ENCODE measurements at regions not wholly inside any gene's neighbourhood (a gene's known extent, or its start where the extent isn't known, plus 50 kb on each side); places are given as distances from the start of the nearest gene placed in this dataset.

DNA sequence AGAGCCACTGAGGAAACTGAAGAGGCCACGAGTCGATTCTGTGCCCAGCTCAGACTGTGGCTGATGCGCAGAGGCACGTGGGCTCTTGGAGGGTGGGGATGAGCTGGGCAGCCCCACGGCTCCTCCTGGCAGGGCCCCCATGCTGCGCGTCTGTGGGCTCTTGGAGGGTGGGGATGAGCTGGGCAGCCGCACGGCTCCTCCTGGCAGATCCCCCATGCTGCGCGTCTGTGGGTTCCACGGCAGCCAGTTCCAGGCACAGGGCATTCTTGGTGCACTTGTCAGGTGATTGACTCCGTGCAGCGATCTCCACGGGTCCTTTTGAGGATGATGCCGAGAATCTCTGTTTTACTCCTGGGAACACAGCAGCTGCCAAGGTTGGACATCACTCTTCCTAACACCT lies 138.1 kb upstream of the ZNF236 start:
- DNase-seq (ENCODE audit: low read depth): no peak

GRCh38 chr18:76679945-76680344 lies 142.4 kb upstream of the ZNF236 start:
- no peak for DNase-seq (ENCODE audit: low read depth)

DNA sequence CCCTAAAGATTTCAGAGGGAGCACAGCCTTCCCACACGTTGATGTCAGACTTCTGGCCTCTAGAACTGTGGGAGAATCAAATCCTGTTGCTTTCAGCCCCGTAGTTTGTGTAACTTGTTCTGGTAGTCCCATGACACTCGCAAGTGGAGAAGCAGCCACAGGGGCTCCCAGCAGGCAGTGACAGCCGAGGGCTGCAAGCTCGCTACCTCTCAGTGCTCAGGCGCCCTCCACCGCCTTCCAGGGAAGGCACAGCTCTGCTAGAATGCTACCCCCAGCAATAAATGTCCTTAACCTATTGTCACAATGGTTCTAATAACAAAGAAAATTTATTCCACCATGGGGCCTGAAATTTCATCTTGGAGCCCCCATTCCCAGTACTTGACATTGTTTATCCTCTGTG lies 143.1 kb upstream of the ZNF236 start:
- DNase-seq (ENCODE audit: low read depth): no peak

DNA sequence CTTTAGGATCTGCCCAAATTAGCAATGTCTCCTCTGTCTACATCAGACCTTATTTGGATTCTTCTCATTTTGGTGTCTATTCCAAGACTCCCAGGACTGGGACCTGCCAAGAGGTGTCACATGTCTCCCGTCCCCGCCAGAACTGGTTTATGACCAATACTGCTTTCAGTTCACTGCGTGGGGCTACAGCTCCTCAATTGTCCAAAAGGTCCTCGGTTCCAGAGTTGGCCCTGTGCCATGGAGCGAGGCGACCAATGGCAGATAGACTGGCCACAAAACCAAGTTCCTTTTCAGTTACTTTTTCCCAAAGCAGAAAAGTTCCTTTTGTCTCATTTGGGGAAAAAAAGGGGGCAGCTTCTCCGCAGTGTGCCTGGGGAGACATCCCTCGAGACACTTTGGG lies 144.1 kb upstream of the ZNF236 start:
- DNase-seq (ENCODE audit: low read depth): no peak

DNA sequence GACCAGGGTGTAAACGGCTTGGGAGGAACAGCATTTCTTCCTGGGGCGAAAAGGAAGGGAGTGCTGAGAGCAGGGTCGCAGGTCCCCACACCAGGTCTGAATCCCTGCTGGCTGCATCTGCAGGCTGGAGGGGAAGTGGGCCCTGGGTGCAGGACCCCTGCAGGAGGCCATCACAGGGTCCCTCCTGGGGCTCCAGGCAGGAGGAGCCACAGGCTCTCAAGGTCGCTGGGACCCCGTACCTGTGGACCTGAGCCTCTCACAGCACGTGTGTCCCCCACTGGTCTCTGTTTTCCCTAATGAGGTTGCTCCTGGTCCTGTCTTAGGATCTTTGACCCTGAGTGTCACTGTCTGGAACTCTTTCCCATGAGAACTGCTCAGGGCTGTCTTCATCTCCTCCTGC lies 147.8 kb upstream of the ZNF236 start:
- no peak for DNase-seq (ENCODE audit: low read depth)

DNA sequence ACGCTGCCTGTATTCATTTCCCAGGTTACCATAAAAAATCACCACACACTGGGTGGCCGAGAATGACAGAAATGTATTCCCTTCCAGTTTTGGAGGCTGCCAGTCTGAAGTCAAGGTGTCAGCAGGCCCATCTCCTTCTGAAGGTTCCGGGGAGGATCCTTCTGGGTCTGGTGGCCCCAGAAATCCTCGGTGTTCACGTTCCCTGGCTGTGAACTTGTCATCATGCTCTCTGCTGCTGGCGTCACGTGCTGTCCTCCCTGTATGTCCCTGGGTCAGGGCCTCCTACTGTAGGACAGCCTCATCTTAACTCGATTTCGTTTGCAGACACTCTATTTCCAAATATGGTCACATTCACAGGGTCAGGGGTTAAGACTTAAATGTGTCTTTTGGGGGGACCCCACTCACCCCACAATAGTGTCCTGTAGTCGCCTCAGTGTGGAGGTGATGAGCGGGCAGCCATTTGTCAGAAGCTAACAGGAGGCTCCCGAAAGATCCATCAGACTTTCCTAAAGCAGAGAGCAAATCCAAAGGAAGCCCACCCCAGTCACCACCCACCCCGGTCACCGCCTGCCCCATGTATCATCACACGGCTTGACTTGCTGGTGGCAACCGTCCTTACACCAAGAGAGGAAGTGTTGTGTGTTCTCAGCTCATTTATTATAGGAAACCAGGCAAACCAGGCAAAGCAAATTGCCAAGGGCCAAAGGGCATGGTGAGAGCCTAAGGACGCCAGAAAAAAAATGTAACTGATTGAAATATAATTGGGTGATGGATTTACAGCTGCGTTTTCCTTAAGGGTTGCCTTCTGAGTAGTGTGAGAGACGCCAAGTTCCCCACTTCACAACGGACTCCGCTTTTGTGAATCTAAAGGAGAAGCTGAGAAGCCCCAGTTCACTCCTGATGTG lies 148.8 kb upstream of the ZNF236 start:
- no peak for DNase-seq (ENCODE audit: low read depth)

DNA sequence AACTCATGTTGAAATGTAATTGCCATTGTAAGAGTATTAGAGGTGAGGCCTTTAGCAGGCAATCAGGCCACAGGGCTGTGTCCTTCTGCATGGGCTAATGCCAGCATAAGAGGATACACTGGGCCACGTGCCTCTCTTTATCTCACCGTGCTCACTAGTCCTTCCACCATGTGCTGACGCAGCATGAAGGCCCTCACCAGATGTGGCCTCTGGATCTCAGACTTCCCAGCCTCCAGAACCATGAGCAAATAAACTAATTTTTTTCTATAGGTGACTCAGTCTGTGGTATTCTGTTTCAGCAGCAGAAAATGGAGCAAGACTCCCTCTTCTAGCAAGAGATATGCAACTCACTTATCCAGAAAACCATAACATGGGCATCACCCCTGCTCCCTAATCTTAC lies 149.7 kb upstream of the ZNF236 start:
- DNase-seq (ENCODE audit: low read depth): no peak

- no peak for DNase-seq (ENCODE audit: low read depth)
Measured at GRCh38 chr18:76670564-76671288, 151.6 kb upstream of the ZNF236 start.

DNA sequence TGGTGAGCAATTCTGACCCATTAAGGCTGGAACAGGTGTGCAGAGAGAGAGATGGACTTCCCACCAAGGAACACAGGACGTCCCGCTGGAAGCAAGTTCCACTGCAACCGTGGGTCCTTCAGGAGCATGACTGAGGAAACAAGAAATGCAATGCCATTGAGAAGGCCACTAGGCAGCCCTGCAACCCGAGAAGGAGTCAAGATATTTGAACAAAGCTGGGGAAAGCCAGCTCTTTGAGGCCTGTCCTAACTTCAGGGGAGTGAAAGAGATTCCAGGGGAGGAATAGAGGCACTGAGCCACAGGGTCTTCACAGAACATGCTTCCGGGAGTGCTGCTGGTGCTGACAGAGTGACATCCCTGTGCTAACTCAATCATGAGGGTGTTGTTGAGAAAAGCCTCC lies 153.8 kb upstream of the ZNF236 start:
- no peak for DNase-seq (ENCODE audit: low read depth)

DNA sequence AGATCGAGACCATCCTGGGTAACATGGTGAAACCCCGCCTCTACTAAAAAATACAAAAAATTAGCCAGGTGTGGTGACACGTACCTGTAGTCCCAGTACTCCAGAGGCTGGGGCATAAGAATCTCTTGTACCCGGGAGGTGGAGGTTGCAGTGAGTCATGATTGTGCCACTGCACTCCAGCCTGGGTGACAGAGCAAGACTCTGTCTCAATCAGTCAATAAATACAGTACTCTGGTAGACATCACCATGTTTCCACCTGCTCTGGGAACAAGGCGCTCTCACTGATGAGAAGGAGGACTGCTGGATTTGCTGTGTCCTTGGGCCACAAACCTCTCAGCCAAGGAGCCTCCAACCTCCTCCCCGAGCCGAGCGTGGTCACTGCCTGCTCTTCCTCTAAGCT lies 154.2 kb upstream of the ZNF236 start:
- DNase-seq (ENCODE audit: low read depth): no peak

DNA sequence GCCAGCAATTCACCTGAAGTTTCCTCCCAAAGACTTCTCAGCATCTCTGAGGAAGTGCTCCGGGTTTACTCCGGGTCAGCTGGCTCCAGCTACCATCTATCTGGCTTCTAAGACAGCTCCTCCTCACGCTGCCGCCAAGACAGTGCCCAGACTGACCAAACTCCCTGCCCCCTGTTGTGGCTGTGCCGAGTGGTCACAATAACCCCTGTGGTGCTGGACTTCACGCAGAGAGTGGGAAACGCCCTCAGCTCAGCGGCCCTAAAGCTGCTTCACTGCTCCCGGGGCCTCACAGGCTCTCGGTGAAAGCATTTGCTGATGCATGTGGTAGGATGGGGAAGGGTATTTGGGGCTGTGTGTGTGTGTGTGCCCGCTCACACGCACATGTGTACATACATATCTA lies 154.8 kb upstream of the ZNF236 start:
- DNase-seq (ENCODE audit: low read depth): no peak

DNA sequence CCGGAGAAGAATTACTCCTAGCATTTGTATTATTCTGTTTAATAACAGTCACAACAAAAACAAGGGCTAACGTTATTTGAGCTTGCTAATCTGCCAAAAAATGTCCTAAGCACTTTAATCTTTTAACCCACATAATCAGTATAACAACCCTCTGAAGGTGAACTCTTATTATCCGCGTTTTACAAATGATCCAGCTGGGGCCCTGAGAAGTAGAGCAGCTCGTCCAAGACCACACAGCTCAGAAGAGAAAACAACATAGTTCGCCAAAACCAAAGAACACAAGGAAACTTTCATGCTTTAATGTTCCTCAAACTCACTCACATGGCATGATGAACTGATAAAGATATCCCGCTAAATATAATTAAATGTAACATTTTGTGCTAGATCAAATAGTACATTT lies 159.7 kb upstream of the ZNF236 start:
- DNase-seq (ENCODE audit: low read depth): no peak

DNA sequence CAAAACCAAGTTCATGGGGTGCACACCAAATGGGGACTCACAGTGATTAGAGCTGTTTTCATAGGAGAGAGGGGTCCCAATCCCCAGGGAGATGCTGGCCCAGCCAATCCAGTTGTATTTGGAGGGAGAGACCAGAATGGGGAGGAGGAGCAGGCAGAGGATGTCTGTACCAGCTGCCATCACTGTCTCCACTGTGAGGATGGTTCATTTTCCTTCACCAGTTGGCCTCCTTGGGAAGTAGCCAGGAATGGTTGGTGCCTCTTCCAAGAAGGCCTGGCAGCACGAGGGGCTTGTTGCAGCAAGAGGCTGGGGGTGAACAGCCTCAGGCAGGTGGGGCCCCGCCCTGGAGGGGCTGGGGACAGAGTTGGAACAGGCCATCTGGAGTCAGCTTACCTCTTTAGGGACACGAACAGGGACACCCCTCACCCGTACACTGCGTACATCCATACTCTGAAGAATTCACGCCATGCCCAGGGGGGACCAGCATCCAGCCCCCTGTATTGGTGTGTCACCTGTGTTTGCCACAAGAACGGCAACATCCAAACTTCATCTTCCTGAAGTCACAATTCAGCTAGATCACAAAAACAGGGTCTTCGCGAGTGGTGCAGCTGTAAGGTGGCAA lies 161.7 kb upstream of the ZNF236 start:
- DNase-seq (ENCODE audit: low read depth): no peak

- DNase-seq (ENCODE audit: low read depth): no peak
Measured at GRCh38 chr18:76658627-76659026, 163.6 kb upstream of the ZNF516 start.

DNA sequence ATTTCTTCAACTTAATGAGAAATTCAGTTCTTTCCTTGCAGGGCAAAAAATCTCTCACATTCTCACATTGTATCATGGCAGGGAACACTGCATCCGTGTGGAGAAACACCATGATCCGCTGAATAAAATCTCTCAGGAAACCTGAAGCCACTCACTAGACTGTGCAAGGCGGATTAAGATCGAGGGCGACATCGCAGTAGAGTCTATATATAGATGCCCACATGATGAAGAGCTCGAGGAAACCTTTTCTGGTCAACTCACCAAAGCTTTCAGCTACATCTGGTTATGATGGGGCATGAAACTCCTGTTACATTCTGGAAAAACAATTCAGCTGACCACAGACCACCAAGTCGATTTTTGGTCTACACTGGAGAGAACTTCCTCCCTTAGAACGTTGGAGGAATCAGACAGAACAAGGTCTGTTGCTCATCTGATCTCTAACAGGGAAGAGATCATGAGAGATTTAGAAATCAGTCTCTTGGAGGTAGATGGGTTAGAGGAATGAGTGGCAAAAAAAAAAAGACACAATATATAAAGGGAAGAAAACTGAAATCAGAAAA lies 162.9 kb upstream of the ZNF516 start:
- no peak for DNase-seq (ENCODE audit: low read depth)

DNA sequence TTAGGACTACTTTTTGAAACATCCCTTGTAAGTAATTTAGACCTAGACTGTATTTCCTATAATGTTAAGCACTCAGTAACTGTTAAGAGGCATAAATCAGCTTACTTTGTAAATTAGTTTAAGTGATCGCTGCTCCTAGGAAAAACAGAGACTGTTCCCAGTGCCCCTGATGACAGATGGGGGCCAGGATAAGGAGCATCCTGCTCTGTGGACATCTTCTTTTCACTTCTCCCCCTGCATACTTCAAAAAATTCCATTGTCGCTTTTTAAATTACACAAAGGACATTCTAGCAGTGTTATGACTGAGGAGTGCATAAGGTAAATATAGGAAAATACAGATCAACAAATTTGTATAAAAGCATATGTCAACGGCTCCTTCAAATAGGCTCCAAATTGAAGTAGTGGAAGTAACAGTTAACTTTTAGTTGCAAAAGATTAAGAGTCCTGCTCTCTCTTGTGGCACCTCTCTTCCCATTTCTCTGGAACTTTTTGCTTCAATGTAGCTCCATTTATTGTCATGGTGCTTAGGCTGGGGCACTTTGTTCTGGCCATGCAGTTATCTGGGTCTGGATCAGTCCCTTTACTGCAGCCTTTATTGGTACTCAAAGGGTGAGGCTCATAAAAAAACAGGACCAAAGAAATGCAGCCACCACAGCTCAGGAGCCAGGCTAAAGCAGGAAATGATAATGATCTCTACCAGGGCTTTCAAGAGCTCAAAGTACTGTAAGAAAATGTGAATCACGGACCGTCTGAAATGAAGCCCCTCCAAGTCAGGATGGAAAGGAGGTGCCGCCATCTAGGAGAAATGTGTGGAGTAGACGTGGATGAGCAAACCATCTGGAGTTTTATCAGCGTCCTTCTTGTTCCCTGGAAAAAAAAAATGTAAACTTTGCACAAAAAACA lies 162.1 kb upstream of the ZNF516 start:
- no peak for DNase-seq (ENCODE audit: low read depth)

DNA sequence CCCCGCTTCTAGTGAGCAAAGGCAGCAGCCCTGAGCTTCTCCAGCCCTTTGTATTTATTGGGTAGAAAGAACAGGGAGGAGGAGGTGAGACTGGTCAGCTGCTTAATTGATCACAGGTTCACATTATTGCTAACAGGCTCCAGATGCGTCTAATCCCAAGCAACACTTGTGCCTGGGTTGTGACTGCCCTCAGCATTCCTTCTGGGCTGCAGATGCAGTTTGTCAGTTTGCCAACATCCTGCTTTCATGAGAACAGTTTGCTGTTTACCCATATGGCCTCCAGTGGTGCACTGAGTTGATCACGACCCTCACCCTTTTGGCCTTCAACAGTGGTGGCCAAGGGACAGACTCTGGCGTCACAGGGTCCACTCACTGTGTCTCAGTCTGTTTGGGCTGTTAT lies 159.5 kb upstream of the ZNF516 start:
- no peak for DNase-seq (ENCODE audit: low read depth)

GRCh38 chr18:76647322-76647721 lies 152.3 kb upstream of the ZNF516 start:
- DNase-seq (ENCODE audit: low read depth): no peak

DNA sequence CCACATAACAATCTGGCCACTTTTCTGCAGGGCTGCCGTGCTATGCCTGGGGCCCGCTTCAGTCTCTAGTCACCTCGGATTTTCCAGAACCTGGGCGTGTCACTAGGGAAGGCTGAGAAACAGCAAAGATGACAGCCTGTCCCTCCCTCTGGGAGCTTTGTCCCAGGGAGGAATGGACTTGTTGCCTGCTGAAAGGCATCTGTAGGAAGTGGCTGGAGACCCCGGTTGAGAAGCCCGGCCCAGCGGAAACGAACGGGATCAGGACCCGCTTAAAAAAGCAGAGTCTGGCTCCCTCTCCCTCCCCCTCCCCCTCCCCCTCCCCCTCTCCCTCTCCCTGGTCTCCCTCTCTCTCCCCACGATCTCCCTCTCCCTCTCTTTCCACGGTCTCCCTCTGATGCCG lies 149.5 kb upstream of the ZNF516 start:
- no peak for DNase-seq (ENCODE audit: low read depth)

GRCh38 chr18:76643996-76644395 lies 149.0 kb upstream of the ZNF516 start:
- no peak for DNase-seq (ENCODE audit: low read depth)

- DNase-seq (ENCODE audit: low read depth): no peak
Measured at GRCh38 chr18:76643199-76643598, 148.2 kb upstream of the ZNF516 start.

DNA sequence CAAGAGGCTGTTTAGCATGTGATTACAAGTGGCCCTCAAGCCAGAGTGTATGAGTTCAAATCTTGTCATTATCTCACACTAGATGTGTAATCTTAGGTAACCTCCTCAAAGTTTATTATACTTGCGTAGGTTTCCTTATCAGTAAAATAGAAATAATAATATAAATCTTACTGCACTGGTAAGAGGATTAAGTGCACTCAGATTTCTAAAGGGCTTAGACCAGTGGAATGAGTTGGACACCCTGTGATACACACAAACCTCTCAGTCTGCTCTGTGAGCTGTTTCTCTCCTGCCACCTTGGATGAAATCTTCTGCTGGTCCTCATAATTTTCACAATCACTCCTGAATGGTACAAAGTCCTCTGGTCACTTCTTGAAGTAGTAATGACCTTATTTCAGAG lies 145.4 kb upstream of the ZNF516 start:
- no peak for DNase-seq (ENCODE audit: low read depth)

Measured in stimulated activated CD8-positive, alpha-beta memory T cell treated with anti-CD3 and anti-CD28 coated beads, Interleukin-12 subunit alpha, Interleukin-12 subunit beta, amount 100 ng/mL, for 1 hour (primary cell).